Panc1 (cell line): ENCODE measurements at regions not wholly inside any gene's neighbourhood (a gene's known extent, or its start where the extent isn't known, plus 50 kb on each side); places are given as distances from the start of the nearest gene placed in this dataset.

ENCODE experiments used
- CTCF ChIP-seq: fragments of 450-650 bp; IDR thresholded peaks from 2 replicates; pipeline ENCODE4 v1.5.1; 2017; ENCODE audit warnings: mild to moderate bottlenecking
- POLR2AphosphoS5 ChIP-seq: IDR thresholded peaks from 2 replicates; pipeline ENCODE4 v1.6.1; 2012; ENCODE audit warnings: mild to moderate bottlenecking, low read depth, low read length, moderate library complexity
- REST ChIP-seq, 2 experiments: IDR thresholded peaks; 2 replicates each; pipeline ENCODE4 v1.6.1; 2011 to 2012; ENCODE audit warnings: low read depth in 2 of 2, control low read depth in 1 of 2, low read length in 1 of 2, mild to moderate bottlenecking in 1 of 2, moderate library complexity in 1 of 2; ENCODE audit not compliant: insufficient read depth in 1 of 2
- SIN3A ChIP-seq: IDR thresholded peaks from 2 replicates; pipeline ENCODE4 v1.6.1; 2012; ENCODE audit warnings: low read depth, mild to moderate bottlenecking, low read length, moderate library complexity, borderline replicate concordance; ENCODE audit not compliant: insufficient read depth
- TCF7L2 ChIP-seq: IDR thresholded peaks from 2 replicates; pipeline ENCODE4 v1.6.1; 2011; ENCODE audit warnings: mild to moderate bottlenecking, low read depth, low read length, inconsistent platforms

GRCh38 chr7:26515314-26515842, 223.7 kb downstream of the SNX10 start:
- TF ChIP-seq POLR2AphosphoS5 (peak; percentile 80), CTCF (no peak), REST (IDR thresholded peaks at IDR 0.05; ENCODE audit: insufficient read depth in 1 of 2, low read depth in 2 of 2, low read length in 1 of 2) (no peak), SIN3A (no peak), TCF7L2 (peak; percentile 68)
